ENCODE measurements at regions not wholly inside any gene's neighbourhood (a gene's known extent, or its start where the extent isn't known, plus 50 kb on each side); places are given as distances from the start of the nearest gene placed in this dataset.
"Not testable (repeated sequence)": the region's sequence is repeated elsewhere in the genome, so short reads cannot be mapped to it uniquely, and the experiment has no call there.

DNA sequence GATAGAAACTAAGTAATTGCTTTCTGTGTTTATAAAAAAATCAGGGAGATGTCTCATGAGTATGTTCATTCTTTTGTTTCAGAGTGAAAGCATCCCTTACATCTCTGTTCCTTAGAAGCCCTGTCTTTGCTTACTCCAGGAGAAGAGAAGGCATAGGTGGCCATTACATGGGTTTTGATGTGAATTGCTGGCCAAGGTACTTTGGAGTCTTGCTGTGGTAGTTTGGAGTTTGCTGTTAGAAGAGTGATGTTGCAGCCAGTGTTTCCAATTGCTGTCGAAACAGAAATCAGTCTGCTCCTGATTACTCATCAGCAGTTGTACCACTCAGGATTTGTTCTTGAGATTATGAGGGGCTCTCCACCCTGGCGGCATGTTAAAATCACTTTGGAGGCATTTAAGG lies 97.8 kb upstream of the KLHL14 start:
- H3K4me1 ChIP-seq (ENCODE audit: control extremely low read depth in 1 of 4, control insufficient read depth in 4 of 4, insufficient read depth in 4 of 4, low read length in 3 of 4) = no peaks in the 10 kb centered on the region
- H3K9me3 ChIP-seq (ENCODE audit: control extremely low read depth in 1 of 5, control insufficient read depth in 4 of 5, insufficient read depth in 2 of 5, low read depth in 1 of 5, low read length in 4 of 5) = peaks cover 0 to 2% (median 0%) of the 10 kb centered on the region in 5 experiments
- WGBS (ENCODE audit: insufficient coverage) = 100% methylated on average over 2 of the region's 2 CpGs
- H3K4me3 ChIP-seq (ENCODE audit: control insufficient read depth in 1 of 7, extremely low read depth in 1 of 7, insufficient read depth in 4 of 7, low read depth in 2 of 7, low read length in 6 of 7) = no peak overlapping the region
- ChIA-PET POLR2A (no interaction called here), CTCF (no interaction called here)
- H3K36me3 ChIP-seq (ENCODE audit: control insufficient read depth in 4 of 4, insufficient read depth in 4 of 4, low read length in 3 of 4) = no peaks in the 10 kb centered on the region
- H3K27ac ChIP-seq (ENCODE audit: insufficient read depth in 1 of 2, low read depth in 1 of 2, low read length in 2 of 2, poor library complexity in 1 of 2, severe bottlenecking in 2 of 2) = no peak overlapping the region
- DNase-seq = no peak
- peaks cover 0 to 2% (median 0%) of the 10 kb centered on the region in 5 experiments for H3K27me3 ChIP-seq (replicated peaks in 2 of 5; ENCODE audit: control insufficient read depth in 4 of 5, insufficient read depth in 5 of 5, low read length in 4 of 5)

DNA sequence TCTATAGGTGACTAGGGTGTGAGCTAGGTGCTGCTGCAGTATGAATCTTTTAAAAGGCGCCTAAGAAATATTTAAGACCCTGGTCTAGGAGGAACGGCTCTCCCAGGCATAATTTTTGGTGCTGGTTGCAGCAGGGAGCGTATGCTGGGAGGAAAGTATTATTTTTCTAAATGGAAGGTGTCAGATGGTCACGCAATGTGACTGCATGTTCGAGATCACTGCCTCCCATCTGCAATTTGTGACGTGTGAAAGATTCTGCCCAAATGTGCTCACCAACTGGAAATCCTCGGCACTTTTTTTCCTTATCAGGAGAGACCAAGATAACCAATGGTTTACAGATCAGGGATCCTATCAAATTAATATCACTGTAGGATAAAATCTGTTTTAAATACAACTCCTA lies 95.6 kb upstream of the KLHL14 start:
- H3K4me3 ChIP-seq (ENCODE audit: control insufficient read depth in 1 of 7, extremely low read depth in 1 of 7, insufficient read depth in 4 of 7, low read depth in 2 of 7, low read length in 6 of 7) = no peak overlapping the region
- CTCF ChIA-PET = no interaction called here
- POLR2A ChIA-PET = no interaction called here
- peaks cover 0 to 2% (median 0%) of the 10 kb centered on the region in 5 experiments for H3K9me3 ChIP-seq (ENCODE audit: control extremely low read depth in 1 of 5, control insufficient read depth in 4 of 5, insufficient read depth in 2 of 5, low read depth in 1 of 5, low read length in 4 of 5)
- no peak for DNase-seq
- H3K27me3 ChIP-seq (replicated peaks in 2 of 5; ENCODE audit: control insufficient read depth in 4 of 5, insufficient read depth in 5 of 5, low read length in 4 of 5) = peaks cover 0 to 2% (median 0%) of the 10 kb centered on the region in 5 experiments
- no peaks in the 10 kb centered on the region for H3K4me1 ChIP-seq (ENCODE audit: control extremely low read depth in 1 of 4, control insufficient read depth in 4 of 4, insufficient read depth in 4 of 4, low read length in 3 of 4)
- no peak overlapping the region for H3K27ac ChIP-seq (ENCODE audit: insufficient read depth in 1 of 2, low read depth in 1 of 2, low read length in 2 of 2, poor library complexity in 1 of 2, severe bottlenecking in 2 of 2)
- WGBS (ENCODE audit: insufficient coverage) = 73% methylated on average over 3 of the region's 7 CpGs
- H3K36me3 ChIP-seq (ENCODE audit: control insufficient read depth in 4 of 4, insufficient read depth in 4 of 4, low read length in 3 of 4) = no peaks in the 10 kb centered on the region

DNA sequence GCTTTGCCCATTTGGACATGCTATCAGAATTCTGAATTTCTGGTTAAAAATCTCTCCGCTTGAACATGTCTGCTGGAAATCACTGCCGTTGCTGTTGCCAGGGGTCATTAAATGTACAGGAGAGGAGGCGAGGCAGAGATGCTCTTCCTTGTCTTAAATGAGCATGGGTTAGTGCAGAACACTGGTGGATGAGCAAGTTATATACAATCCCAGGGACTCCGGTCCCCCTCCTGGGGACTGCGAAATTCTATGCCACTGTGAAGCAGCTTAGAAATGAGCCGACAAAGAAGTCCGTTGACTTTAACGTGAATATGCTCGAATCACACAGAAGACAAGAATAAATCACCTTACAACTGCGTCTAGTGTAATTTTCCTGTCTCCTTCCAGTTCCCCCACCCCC lies 95.1 kb upstream of the KLHL14 start:
- Histone ChIP-seq H3K4me3 (ENCODE audit: control insufficient read depth in 1 of 7, extremely low read depth in 1 of 7, insufficient read depth in 4 of 7, low read depth in 2 of 7, low read length in 6 of 7) (no peak overlapping the region), H3K27me3 (replicated peaks in 2 of 5; ENCODE audit: control insufficient read depth in 4 of 5, insufficient read depth in 5 of 5, low read length in 4 of 5) (peaks cover 0 to 2% (median 0%) of the 10 kb centered on the region in 5 experiments), H3K9me3 (ENCODE audit: control extremely low read depth in 1 of 5, control insufficient read depth in 4 of 5, insufficient read depth in 2 of 5, low read depth in 1 of 5, low read length in 4 of 5) (peaks cover 0 to 2% (median 0%) of the 10 kb centered on the region in 5 experiments), H3K27ac (ENCODE audit: insufficient read depth in 1 of 2, low read depth in 1 of 2, low read length in 2 of 2, poor library complexity in 1 of 2, severe bottlenecking in 2 of 2) (no peak overlapping the region), H3K4me1 (ENCODE audit: control extremely low read depth in 1 of 4, control insufficient read depth in 4 of 4, insufficient read depth in 4 of 4, low read length in 3 of 4) (no peaks in the 10 kb centered on the region), H3K36me3 (ENCODE audit: control insufficient read depth in 4 of 4, insufficient read depth in 4 of 4, low read length in 3 of 4) (no peaks in the 10 kb centered on the region)
- DNase-seq = no peak
- POLR2A ChIA-PET = no interaction called here
- 84% methylated on average over 7 of the region's 10 CpGs for WGBS (ENCODE audit: insufficient coverage)
- CTCF ChIA-PET = no interaction called here

DNA sequence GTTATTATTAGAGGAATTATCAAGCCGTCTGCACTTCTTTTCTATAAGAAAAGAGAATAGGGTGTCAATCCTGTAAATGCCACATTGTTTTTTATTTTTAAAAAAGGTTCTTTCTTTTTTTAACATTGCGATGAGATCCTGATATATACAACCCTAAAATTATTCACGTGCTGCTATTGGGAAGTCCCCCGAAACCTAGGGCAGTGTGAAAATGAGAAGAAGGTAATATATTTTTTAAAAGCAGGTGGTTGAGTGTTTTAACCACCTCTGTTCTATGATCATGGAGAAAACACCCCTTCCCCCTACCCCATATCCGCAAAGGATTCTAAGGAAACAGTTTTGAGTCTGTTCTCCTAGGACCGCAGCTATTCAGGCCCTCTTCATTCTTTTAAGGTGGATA lies 94.5 kb upstream of the KLHL14 start:
- H3K27ac ChIP-seq (ENCODE audit: insufficient read depth in 1 of 2, low read depth in 1 of 2, low read length in 2 of 2, poor library complexity in 1 of 2, severe bottlenecking in 2 of 2) = no peak overlapping the region
- ChIA-PET CTCF (no interaction called here), POLR2A (no interaction called here)
- peaks cover 0 to 2% (median 0%) of the 10 kb centered on the region in 5 experiments for H3K27me3 ChIP-seq (replicated peaks in 2 of 5; ENCODE audit: control insufficient read depth in 4 of 5, insufficient read depth in 5 of 5, low read length in 4 of 5)
- WGBS (ENCODE audit: insufficient coverage) = 100% methylated on average over 1 of the region's 6 CpGs
- no peaks in the 10 kb centered on the region for H3K36me3 ChIP-seq (ENCODE audit: control insufficient read depth in 4 of 4, insufficient read depth in 4 of 4, low read length in 3 of 4)
- DNase-seq = no peak
- no peaks in the 10 kb centered on the region for H3K4me1 ChIP-seq (ENCODE audit: control extremely low read depth in 1 of 4, control insufficient read depth in 4 of 4, insufficient read depth in 4 of 4, low read length in 3 of 4)
- peaks cover 0 to 2% (median 0%) of the 10 kb centered on the region in 5 experiments for H3K9me3 ChIP-seq (ENCODE audit: control extremely low read depth in 1 of 5, control insufficient read depth in 4 of 5, insufficient read depth in 2 of 5, low read depth in 1 of 5, low read length in 4 of 5)
- H3K4me3 ChIP-seq (ENCODE audit: control insufficient read depth in 1 of 7, extremely low read depth in 1 of 7, insufficient read depth in 4 of 7, low read depth in 2 of 7, low read length in 6 of 7) = no peak overlapping the region

DNA sequence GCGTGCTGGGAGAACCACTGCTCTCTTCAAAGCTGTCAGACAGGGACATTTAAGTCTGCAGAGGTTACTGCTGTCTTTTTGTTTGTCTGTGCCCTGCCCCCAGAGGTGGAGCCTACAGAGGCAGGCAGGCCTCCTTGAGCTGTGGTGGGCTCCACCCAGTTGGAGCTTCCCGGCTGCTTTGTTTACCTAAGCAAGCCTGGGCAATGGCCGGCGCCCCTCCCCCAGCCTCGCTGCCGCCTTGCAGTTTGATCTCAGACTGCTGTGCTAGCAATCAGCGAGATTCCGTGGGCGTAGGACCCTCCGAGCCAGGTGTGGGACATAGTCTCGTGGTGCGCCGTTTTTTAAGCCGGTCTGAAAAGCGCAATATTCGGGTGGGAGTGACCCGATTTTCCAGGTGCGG lies 89.2 kb upstream of the KLHL14 start:
- H3K27me3 ChIP-seq (replicated peaks in 2 of 5; ENCODE audit: control insufficient read depth in 4 of 5, insufficient read depth in 5 of 5, low read length in 4 of 5); H3K27ac ChIP-seq (ENCODE audit: insufficient read depth in 1 of 2, low read depth in 1 of 2, low read length in 2 of 2, poor library complexity in 1 of 2, severe bottlenecking in 2 of 2); H3K4me1 ChIP-seq (ENCODE audit: control extremely low read depth in 1 of 4, control insufficient read depth in 4 of 4, insufficient read depth in 4 of 4, low read length in 3 of 4); POLR2A ChIA-PET; DNase-seq; H3K36me3 ChIP-seq (ENCODE audit: control insufficient read depth in 4 of 4, insufficient read depth in 4 of 4, low read length in 3 of 4); H3K9me3 ChIP-seq (ENCODE audit: control extremely low read depth in 1 of 5, control insufficient read depth in 4 of 5, insufficient read depth in 2 of 5, low read depth in 1 of 5, low read length in 4 of 5); CTCF ChIA-PET; H3K4me3 ChIP-seq (ENCODE audit: control insufficient read depth in 1 of 7, extremely low read depth in 1 of 7, insufficient read depth in 4 of 7, low read depth in 2 of 7, low read length in 6 of 7): not testable (repeated sequence)
- WGBS (ENCODE audit: insufficient coverage) = no CpG with 5 or more reads among the region's 18 CpGs

DNA sequence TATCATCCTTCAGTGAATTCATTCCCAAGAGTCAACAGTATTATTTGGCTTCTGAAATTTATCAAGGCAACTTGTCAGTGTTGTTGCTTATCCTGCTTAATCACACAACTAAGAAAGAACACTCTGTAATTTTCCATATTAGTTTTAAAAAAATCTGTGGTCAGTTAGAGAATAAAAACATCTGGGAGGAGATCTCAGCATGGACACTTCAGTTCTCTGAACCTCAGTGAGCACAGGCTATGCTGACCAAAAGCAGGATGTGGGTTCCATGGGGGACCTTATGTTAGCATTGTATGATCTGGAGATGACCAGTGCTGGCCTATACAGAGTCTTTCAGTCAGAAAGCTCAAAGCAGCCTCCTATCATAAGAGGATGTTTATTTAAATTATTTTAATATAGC lies 79.1 kb upstream of the KLHL14 start:
- Histone ChIP-seq H3K4me1 (ENCODE audit: control extremely low read depth in 1 of 4, control insufficient read depth in 4 of 4, insufficient read depth in 4 of 4, low read length in 3 of 4) (no peaks in the 10 kb centered on the region), H3K36me3 (ENCODE audit: control insufficient read depth in 4 of 4, insufficient read depth in 4 of 4, low read length in 3 of 4) (no peaks in the 10 kb centered on the region), H3K27ac (ENCODE audit: insufficient read depth in 1 of 2, low read depth in 1 of 2, low read length in 2 of 2, poor library complexity in 1 of 2, severe bottlenecking in 2 of 2) (no peak overlapping the region), H3K27me3 (replicated peaks in 2 of 5; ENCODE audit: control insufficient read depth in 4 of 5, insufficient read depth in 5 of 5, low read length in 4 of 5) (peaks cover 0 to 4% (median 0%) of the 10 kb centered on the region in 5 experiments), H3K9me3 (ENCODE audit: control extremely low read depth in 1 of 5, control insufficient read depth in 4 of 5, insufficient read depth in 2 of 5, low read depth in 1 of 5, low read length in 4 of 5) (peaks cover 0 to 5% (median 0%) of the 10 kb centered on the region in 5 experiments), H3K4me3 (ENCODE audit: control insufficient read depth in 1 of 7, extremely low read depth in 1 of 7, insufficient read depth in 4 of 7, low read depth in 2 of 7, low read length in 6 of 7) (no peak overlapping the region)
- no peak for DNase-seq
- POLR2A ChIA-PET = no interaction called here
- CTCF ChIA-PET = no interaction called here

DNA sequence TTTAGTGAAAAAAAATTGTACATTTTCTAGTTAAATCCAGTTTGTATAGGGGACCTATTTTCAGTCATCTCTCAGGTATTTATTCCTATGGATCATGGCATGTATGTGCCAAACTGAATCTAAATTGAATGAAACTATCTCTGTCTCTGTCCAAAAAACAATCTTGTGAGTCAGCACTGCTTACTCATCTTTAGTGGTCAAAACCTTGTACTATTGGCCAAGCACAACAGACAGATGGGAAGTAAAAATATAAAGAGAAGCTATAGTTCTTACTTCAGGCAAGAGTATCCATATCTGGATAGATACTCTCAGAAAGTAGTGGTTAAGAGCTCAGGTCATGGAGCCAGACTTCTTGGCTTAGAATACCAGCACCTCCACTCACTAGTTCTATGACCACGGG lies 76.0 kb upstream of the KLHL14 start:
- H3K36me3 ChIP-seq (ENCODE audit: control insufficient read depth in 4 of 4, insufficient read depth in 4 of 4, low read length in 3 of 4) = no peaks in the 10 kb centered on the region
- peaks cover 0 to 4% (median 0%) of the 10 kb centered on the region in 5 experiments for H3K27me3 ChIP-seq (replicated peaks in 2 of 5; ENCODE audit: control insufficient read depth in 4 of 5, insufficient read depth in 5 of 5, low read length in 4 of 5)
- CTCF ChIA-PET = no interaction called here
- POLR2A ChIA-PET = no interaction called here
- DNase-seq = no peak
- WGBS (ENCODE audit: insufficient coverage) = no CpG with 5 or more reads among the region's 1 CpG
- H3K27ac ChIP-seq (ENCODE audit: insufficient read depth in 1 of 2, low read depth in 1 of 2, low read length in 2 of 2, poor library complexity in 1 of 2, severe bottlenecking in 2 of 2) = no peak overlapping the region
- peaks cover 0 to 1% (median 0%) of the 10 kb centered on the region in 5 experiments for H3K9me3 ChIP-seq (ENCODE audit: control extremely low read depth in 1 of 5, control insufficient read depth in 4 of 5, insufficient read depth in 2 of 5, low read depth in 1 of 5, low read length in 4 of 5)
- H3K4me3 ChIP-seq (ENCODE audit: control insufficient read depth in 1 of 7, extremely low read depth in 1 of 7, insufficient read depth in 4 of 7, low read depth in 2 of 7, low read length in 6 of 7) = no peak overlapping the region
- no peaks in the 10 kb centered on the region for H3K4me1 ChIP-seq (ENCODE audit: control extremely low read depth in 1 of 4, control insufficient read depth in 4 of 4, insufficient read depth in 4 of 4, low read length in 3 of 4)
